DMS53 treated with DMSO at 0.1 percent for 48 hours (cell line): ENCODE measurements at regions not wholly inside any gene's neighbourhood (a gene's known extent, or its start where the extent isn't known, plus 50 kb on each side); places are given as distances from the start of the nearest gene placed in this dataset.
"Not testable (repeated sequence)": the region's sequence is repeated elsewhere in the genome, so short reads cannot be mapped to it uniquely, and the experiment has no call there.

Experiments
- DNase-seq: peaks from one replicate; lab custom pipeline; 2025; ENCODE audit not compliant: unreplicated experiment; lab: John Stamatoyannopoulos, UW

GRCh38 chr12:69172491-69172890 is 66.9 kb upstream of the CPSF6 start:
- no peak for DNase-seq

GRCh38 chr12:69173368-69173767 is 66.0 kb upstream of the CPSF6 start:
- DNase-seq: no peak

- DNase-seq: no peak
Measured at GRCh38 chr12:69179786-69180185, 59.6 kb upstream of the CPSF6 start.

- DNase-seq: not testable (repeated sequence)
Measured at GRCh38 chr12:69187572-69187971, 51.8 kb upstream of the CPSF6 start.

- DNase-seq: no peak
Measured at GRCh38 chr12:69189378-69189978, 49.9 kb upstream of the CPSF6 start.
